ENCODE measurements at regions not wholly inside any gene's neighbourhood (a gene's known extent, or its start where the extent isn't known, plus 50 kb on each side); places are given as distances from the start of the nearest gene placed in this dataset.

- no peak for TF ChIP-seq ISL1 (CRISPR knock-in tag; IDR thresholded peaks at IDR 0.05)
- TF ChIP-seq OSR1 (CRISPR knock-in tag; IDR thresholded peaks at IDR 0.05) = no peak
- TF ChIP-seq, protein P1, sequence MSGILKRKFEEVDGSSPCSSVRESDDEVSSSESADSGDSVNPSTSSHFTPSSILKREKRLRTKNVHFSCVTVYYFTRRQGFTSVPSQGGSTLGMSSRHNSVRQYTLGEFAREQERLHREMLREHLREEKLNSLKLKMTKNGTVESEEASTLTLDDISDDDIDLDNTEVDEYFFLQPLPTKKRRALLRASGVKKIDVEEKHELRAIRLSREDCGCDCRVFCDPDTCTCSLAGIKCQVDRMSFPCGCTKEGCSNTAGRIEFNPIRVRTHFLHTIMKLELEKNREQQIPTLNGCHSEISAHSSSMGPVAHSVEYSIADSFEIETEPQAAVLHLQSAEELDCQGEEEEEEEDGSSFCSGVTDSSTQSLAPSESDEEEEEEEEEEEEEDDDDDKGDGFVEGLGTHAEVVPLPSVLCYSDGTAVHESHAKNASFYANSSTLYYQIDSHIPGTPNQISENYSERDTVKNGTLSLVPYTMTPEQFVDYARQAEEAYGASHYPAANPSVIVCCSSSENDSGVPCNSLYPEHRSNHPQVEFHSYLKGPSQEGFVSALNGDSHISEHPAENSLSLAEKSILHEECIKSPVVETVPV (CRISPR knock-in tag; IDR thresholded peaks at IDR 0.05) = no peak
- no peak for TF ChIP-seq ZFP30 (CRISPR knock-in tag; IDR thresholded peaks at IDR 0.05)
- TF ChIP-seq, protein P2, sequence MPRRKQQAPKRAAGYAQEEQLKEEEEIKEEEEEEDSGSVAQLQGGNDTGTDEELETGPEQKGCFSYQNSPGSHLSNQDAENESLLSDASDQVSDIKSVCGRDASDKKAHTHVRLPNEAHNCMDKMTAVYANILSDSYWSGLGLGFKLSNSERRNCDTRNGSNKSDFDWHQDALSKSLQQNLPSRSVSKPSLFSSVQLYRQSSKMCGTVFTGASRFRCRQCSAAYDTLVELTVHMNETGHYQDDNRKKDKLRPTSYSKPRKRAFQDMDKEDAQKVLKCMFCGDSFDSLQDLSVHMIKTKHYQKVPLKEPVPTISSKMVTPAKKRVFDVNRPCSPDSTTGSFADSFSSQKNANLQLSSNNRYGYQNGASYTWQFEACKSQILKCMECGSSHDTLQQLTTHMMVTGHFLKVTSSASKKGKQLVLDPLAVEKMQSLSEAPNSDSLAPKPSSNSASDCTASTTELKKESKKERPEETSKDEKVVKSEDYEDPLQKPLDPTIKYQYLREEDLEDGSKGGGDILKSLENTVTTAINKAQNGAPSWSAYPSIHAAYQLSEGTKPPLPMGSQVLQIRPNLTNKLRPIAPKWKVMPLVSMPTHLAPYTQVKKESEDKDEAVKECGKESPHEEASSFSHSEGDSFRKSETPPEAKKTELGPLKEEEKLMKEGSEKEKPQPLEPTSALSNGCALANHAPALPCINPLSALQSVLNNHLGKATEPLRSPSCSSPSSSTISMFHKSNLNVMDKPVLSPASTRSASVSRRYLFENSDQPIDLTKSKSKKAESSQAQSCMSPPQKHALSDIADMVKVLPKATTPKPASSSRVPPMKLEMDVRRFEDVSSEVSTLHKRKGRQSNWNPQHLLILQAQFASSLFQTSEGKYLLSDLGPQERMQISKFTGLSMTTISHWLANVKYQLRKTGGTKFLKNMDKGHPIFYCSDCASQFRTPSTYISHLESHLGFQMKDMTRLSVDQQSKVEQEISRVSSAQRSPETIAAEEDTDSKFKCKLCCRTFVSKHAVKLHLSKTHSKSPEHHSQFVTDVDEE (CRISPR knock-in tag; IDR thresholded peaks at IDR 0.05) = no peak
- TF ChIP-seq ZFP3 (CRISPR knock-in tag; IDR thresholded peaks at IDR 0.05) = no peak
- no peak for TF ChIP-seq ZNF70 (CRISPR knock-in tag; IDR thresholded peaks at IDR 0.05)
- TF ChIP-seq TCF4 (CRISPR knock-in tag; IDR thresholded peaks at IDR 0.05; ENCODE audit: borderline replicate concordance) = no peak
- TF ChIP-seq, protein P3, sequence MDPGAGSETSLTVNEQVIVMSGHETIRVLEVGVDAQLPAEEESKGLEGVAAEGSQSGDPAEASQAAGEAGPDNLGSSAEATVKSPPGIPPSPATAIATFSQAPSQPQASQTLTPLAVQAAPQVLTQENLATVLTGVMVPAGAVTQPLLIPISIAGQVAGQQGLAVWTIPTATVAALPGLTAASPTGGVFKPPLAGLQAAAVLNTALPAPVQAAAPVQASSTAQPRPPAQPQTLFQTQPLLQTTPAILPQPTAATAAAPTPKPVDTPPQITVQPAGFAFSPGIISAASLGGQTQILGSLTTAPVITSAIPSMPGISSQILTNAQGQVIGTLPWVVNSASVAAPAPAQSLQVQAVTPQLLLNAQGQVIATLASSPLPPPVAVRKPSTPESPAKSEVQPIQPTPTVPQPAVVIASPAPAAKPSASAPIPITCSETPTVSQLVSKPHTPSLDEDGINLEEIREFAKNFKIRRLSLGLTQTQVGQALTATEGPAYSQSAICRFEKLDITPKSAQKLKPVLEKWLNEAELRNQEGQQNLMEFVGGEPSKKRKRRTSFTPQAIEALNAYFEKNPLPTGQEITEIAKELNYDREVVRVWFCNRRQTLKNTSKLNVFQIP (CRISPR knock-in tag; IDR thresholded peaks at IDR 0.05; ENCODE audit: borderline replicate concordance, low read depth) = no peak
- no peak for TF ChIP-seq ZNF565 (CRISPR knock-in tag; conservative IDR thresholded peaks at IDR 0.05; ENCODE audit: low read depth)
- TF ChIP-seq, protein P4, sequence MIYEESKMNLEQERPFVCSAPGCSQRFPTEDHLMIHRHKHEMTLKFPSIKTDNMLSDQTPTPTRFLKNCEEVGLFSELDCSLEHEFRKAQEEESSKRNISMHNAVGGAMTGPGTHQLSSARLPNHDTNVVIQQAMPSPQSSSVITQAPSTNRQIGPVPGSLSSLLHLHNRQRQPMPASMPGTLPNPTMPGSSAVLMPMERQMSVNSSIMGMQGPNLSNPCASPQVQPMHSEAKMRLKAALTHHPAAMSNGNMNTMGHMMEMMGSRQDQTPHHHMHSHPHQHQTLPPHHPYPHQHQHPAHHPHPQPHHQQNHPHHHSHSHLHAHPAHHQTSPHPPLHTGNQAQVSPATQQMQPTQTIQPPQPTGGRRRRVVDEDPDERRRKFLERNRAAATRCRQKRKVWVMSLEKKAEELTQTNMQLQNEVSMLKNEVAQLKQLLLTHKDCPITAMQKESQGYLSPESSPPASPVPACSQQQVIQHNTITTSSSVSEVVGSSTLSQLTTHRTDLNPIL (CRISPR knock-in tag; IDR thresholded peaks at IDR 0.05; ENCODE audit: low read depth) = no peak
- TF ChIP-seq, protein P5, sequence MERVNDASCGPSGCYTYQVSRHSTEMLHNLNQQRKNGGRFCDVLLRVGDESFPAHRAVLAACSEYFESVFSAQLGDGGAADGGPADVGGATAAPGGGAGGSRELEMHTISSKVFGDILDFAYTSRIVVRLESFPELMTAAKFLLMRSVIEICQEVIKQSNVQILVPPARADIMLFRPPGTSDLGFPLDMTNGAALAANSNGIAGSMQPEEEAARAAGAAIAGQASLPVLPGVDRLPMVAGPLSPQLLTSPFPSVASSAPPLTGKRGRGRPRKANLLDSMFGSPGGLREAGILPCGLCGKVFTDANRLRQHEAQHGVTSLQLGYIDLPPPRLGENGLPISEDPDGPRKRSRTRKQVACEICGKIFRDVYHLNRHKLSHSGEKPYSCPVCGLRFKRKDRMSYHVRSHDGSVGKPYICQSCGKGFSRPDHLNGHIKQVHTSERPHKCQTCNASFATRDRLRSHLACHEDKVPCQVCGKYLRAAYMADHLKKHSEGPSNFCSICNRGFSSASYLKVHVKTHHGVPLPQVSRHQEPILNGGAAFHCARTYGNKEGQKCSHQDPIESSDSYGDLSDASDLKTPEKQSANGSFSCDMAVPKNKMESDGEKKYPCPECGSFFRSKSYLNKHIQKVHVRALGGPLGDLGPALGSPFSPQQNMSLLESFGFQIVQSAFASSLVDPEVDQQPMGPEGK (CRISPR knock-in tag; IDR thresholded peaks at IDR 0.05; ENCODE audit: borderline replicate concordance) = no peak
- ATAC-seq = no peak
Observed at GRCh38 chr2:173715441-173715840, 249.7 kb downstream of the SP3 start.

DNA sequence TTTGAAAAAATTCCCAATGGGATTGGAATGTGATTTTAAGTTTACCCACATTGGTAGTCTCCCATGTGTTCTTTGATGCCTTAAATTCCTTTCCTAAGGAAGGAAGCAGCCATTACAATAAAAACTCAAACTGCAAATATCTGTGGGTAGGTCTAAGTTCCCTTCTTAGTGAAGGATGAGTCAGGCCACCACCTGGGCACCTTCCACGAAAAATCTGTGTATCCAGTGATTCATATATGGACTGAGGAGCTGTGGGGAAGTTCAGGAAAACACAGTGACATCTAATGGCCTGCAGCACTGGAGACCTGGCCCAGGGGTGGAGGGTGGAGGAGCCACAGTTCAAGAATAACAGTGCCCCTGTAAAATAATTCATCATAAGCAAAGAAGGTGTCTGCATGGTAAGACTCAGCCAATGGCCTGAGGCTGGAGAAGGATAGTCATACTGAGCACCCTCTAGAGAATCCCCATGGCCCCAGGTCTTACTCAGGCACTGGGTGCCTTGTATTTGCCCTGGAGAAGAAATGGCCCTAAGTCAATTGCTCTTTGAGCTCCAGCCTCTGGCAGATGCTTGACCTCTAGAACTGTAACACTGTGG lies 248.6 kb downstream of the SP3 start:
- ATAC-seq = no peak
- no peak for TF ChIP-seq ISL1 (CRISPR knock-in tag; IDR thresholded peaks at IDR 0.05)
- TF ChIP-seq, protein P3 (CRISPR knock-in tag; IDR thresholded peaks at IDR 0.05; ENCODE audit: borderline replicate concordance, low read depth) = no peak
- TF ChIP-seq BACH2 (CRISPR knock-in tag; IDR thresholded peaks at IDR 0.05; ENCODE audit: borderline replicate concordance) = no peak
- TF ChIP-seq ZNF565 (CRISPR knock-in tag; conservative IDR thresholded peaks at IDR 0.05; ENCODE audit: low read depth) = no peak
- no peak for TF ChIP-seq ESRRG (CRISPR knock-in tag; IDR thresholded peaks at IDR 0.05)
- TF ChIP-seq OSR1 (CRISPR knock-in tag; IDR thresholded peaks at IDR 0.05) = no peak
- TF ChIP-seq TOX (CRISPR knock-in tag; IDR thresholded peaks at IDR 0.05; ENCODE audit: borderline replicate concordance) = no peak
- no peak for TF ChIP-seq ZFP3 (CRISPR knock-in tag; IDR thresholded peaks at IDR 0.05)
- TF ChIP-seq ARNTL (CRISPR knock-in tag; IDR thresholded peaks at IDR 0.05; ENCODE audit: borderline replicate concordance, low read depth) = no peak
- no peak for TF ChIP-seq ZNF70 (CRISPR knock-in tag; IDR thresholded peaks at IDR 0.05)
- no peak for TF ChIP-seq RARB (CRISPR knock-in tag; IDR thresholded peaks at IDR 0.05)
- TF ChIP-seq, protein P2 (CRISPR knock-in tag; IDR thresholded peaks at IDR 0.05) = no peak
- TF ChIP-seq ZFP30 (CRISPR knock-in tag; IDR thresholded peaks at IDR 0.05) = no peak
- TF ChIP-seq PPARA (CRISPR knock-in tag; IDR thresholded peaks at IDR 0.05; ENCODE audit: borderline replicate concordance) = no peak
- TF ChIP-seq GLIS3 (CRISPR knock-in tag; IDR thresholded peaks at IDR 0.05) = no peak
- TF ChIP-seq, protein P4 (CRISPR knock-in tag; IDR thresholded peaks at IDR 0.05; ENCODE audit: low read depth) = no peak
- no peak for TF ChIP-seq ZC3H10 (CRISPR knock-in tag; IDR thresholded peaks at IDR 0.05)
- no peak for TF ChIP-seq SNAI2 (CRISPR knock-in tag; IDR thresholded peaks at IDR 0.05)
- TF ChIP-seq CSDC2 (CRISPR knock-in tag; IDR thresholded peaks at IDR 0.05) = no peak

All from SK-N-SH treated with all-trans-retinoic acid at 6 μM for 48 hours (cell line).